ENCODE measurements at regions not wholly inside any gene's neighbourhood (a gene's known extent, or its start where the extent isn't known, plus 50 kb on each side); places are given as distances from the start of the nearest gene placed in this dataset.
"Not testable (repeated sequence)": the region's sequence is repeated elsewhere in the genome, so short reads cannot be mapped to it uniquely, and the experiment has no call there.

DNA sequence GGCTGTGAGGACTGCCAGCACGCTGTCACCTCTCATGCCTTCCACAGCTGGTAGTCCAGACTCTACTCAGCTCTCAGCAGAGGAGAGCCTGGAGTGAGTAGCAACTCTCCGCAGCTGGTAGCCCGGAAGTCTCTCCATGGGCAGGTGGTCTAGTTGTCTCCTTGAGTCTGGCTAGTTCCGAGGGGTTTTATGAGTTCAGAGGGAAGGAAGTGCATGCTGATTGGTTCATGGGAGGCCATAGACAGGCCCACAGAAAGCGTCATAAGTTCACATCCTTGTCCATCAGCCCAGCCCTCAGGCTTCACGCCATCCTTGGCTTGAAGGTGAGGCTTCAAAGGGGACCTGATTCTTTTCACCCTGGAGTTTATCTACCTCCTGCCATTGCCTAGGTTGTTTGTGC, 2662.4 kb upstream of the PCDH20 start:
- H3K9ac ChIP-seq, result no peak overlapping the region
- H3K4me1 ChIP-seq, result no peaks in the 10 kb centered on the region
- no peaks in the 10 kb centered on the region for H3K79me2 ChIP-seq
- H3K9me3 ChIP-seq (ENCODE audit: control insufficient read depth, low read length), result no peaks in the 10 kb centered on the region
- no peak overlapping the region for H3K4me2 ChIP-seq (ENCODE audit: low read length)
- TF ChIP-seq CTCF (IDR thresholded peaks at IDR 0.05), result no peak
- no peak overlapping the region for H2AFZ ChIP-seq
- H3K36me3 ChIP-seq (ENCODE audit: control insufficient read depth, insufficient read depth, low read length), result no peaks in the 10 kb centered on the region
- no peaks in the 10 kb centered on the region for H3K27me3 ChIP-seq (ENCODE audit: control insufficient read depth, insufficient read depth, low read length)
- no peak overlapping the region for H3K4me3 ChIP-seq (ENCODE audit: low read depth, low read length)
- H3K27ac ChIP-seq, result no peak overlapping the region

DNA sequence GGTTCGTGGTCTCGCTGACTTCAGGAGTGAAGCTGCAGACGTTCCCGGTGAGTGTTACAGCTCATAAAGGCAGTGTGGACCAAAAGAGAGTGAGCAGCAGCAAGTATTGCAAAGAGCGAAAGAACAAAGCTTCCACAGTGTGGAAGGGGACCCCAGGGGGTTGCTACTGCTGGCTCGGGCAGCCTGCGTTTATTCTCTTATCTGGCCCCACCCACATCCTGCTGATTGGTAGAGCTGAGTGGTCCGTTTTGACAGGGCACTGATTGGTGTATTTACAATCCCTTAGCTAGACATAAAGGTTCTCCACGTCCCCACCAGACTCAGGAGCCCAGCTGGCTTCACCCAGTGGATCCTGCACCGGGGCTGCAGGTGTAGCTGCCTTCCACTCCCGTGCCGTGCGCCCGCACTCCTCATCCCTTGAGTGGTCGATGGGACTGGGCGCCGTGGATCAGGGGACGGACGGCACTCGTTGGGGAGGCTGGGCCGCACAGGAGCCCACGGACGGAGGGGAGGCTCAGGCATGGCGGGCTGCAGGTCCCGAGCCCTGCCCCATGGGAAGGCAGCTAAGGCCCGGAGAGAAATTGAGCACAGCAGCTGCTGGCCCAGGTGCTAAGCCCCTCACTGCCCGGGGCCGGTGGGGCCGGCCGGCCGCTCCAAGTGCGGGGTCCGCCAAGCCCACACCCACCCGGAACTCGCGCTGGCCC, 2661.6 kb upstream of the PCDH20 start:
- not testable (repeated sequence) for H3K27ac ChIP-seq, H3K9ac ChIP-seq

GRCh38 chr13:64075543-64076271, 2660.1 kb upstream of the PCDH20 start:
- no peak for TF ChIP-seq CTCF (IDR thresholded peaks at IDR 0.05)

More for the DNA sequence above, 2661.6 kb upstream of the PCDH20 start:
- H3K4me2 ChIP-seq (ENCODE audit: low read length); H3K4me1 ChIP-seq; H3K79me2 ChIP-seq; H3K36me3 ChIP-seq (ENCODE audit: control insufficient read depth, insufficient read depth, low read length); H3K4me3 ChIP-seq (ENCODE audit: low read depth, low read length); H2AFZ ChIP-seq; H3K9me3 ChIP-seq (ENCODE audit: control insufficient read depth, low read length); H3K27me3 ChIP-seq (ENCODE audit: control insufficient read depth, insufficient read depth, low read length): not testable (repeated sequence)

GRCh38 chr13:64074971-64075474, 2659.4 kb upstream of the PCDH20 start:
- Histone ChIP-seq H3K27ac (no peak overlapping the region), H3K4me2 (ENCODE audit: low read length) (no peak overlapping the region), H3K9me3 (ENCODE audit: control insufficient read depth, low read length) (no peaks in the 10 kb centered on the region)

More at GRCh38 chr13:64075543-64076271, 2660.1 kb upstream of the PCDH20 start:
- H3K27me3 ChIP-seq (ENCODE audit: control insufficient read depth, insufficient read depth, low read length), result no peaks in the 10 kb centered on the region
- H3K4me1 ChIP-seq, result no peaks in the 10 kb centered on the region
- no peak overlapping the region for H3K4me2 ChIP-seq (ENCODE audit: low read length)
- H3K4me3 ChIP-seq (ENCODE audit: low read depth, low read length), result no peak overlapping the region
- no peak overlapping the region for H3K27ac ChIP-seq
- no peak overlapping the region for H2AFZ ChIP-seq
- H3K79me2 ChIP-seq, result no peaks in the 10 kb centered on the region
- H3K36me3 ChIP-seq (ENCODE audit: control insufficient read depth, insufficient read depth, low read length), result no peaks in the 10 kb centered on the region
- H3K9me3 ChIP-seq (ENCODE audit: control insufficient read depth, low read length), result no peaks in the 10 kb centered on the region
- H3K9ac ChIP-seq, result no peak overlapping the region

More at GRCh38 chr13:64074971-64075474, 2659.4 kb upstream of the PCDH20 start:
- Histone ChIP-seq H3K4me3 (ENCODE audit: low read depth, low read length) (no peak overlapping the region), H3K27me3 (ENCODE audit: control insufficient read depth, insufficient read depth, low read length) (no peaks in the 10 kb centered on the region), H3K36me3 (ENCODE audit: control insufficient read depth, insufficient read depth, low read length) (no peaks in the 10 kb centered on the region), H3K79me2 (no peaks in the 10 kb centered on the region), H3K9ac (no peak overlapping the region), H2AFZ (no peak overlapping the region), H3K4me1 (no peaks in the 10 kb centered on the region)
- TF ChIP-seq CTCF (IDR thresholded peaks at IDR 0.05), result no peak

Measured in parathyroid adenoma (tissue), 2 donors.